ENCODE measurements at regions not wholly inside any gene's neighbourhood (a gene's known extent, or its start where the extent isn't known, plus 50 kb on each side); places are given as distances from the start of the nearest gene placed in this dataset.

DNA sequence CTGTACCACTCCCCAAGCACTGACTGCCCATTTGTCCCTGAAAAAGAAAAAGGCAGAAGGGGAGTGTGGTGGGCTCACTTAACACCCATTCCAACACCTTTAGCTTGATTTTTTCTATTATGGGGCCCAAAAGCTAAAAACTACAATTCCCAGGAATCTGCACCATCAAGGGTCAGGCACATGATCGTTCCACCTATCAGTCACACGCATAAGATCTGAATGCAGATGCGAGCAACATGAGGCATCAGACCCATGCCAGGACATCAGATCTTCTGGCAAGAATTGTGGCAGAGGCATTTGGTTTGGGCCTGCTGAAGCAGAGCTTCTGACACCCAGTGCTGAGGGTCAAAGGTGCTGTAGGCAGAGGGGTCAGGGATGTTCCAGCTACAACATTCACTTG is 595.9 kb downstream of the BCOR start:
- H3K79me2 ChIP-seq (ENCODE audit: control insufficient read depth, insufficient read depth, low read length, unreplicated experiment): no peaks in the 10 kb centered on the region
- H3K27ac ChIP-seq (ENCODE audit: low read depth, low read length): no peak overlapping the region
- H2AFZ ChIP-seq (ENCODE audit: low read length, unreplicated experiment): no peak overlapping the region
- H3K36me3 ChIP-seq (ENCODE audit: insufficient read depth, low read length): no peaks in the 10 kb centered on the region
- H3K4me3 ChIP-seq (ENCODE audit: low read depth, low read length): no peak overlapping the region
- H3K4me1 ChIP-seq (ENCODE audit: control insufficient read depth, insufficient read depth, low read length, unreplicated experiment): no peaks in the 10 kb centered on the region
- no peaks in the 10 kb centered on the region for H3K27me3 ChIP-seq (ENCODE audit: insufficient read depth, low read length)

DNA sequence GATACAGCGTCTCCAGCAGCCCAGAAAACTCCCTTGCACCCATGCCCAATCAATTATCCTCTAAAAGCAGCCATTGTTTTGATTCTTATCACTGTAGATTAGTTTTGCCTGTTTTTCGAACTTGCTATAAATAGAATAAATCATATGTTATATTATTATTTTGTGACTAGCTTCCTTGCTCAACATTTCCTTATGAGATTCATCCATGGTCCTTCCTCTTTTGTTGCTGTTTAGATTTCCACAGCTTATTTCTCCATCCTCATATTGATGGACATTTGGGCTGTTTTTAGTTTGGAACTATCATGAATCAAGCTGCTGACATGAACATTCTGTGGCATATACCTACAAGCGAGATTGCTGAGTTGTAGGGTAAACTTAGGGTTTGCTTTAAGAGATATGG is 595.3 kb downstream of the BCOR start:
- Histone ChIP-seq H3K4me1 (ENCODE audit: control insufficient read depth, insufficient read depth, low read length, unreplicated experiment) (no peaks in the 10 kb centered on the region), H3K27ac (ENCODE audit: low read depth, low read length) (no peak overlapping the region), H3K27me3 (ENCODE audit: insufficient read depth, low read length) (no peaks in the 10 kb centered on the region), H3K36me3 (ENCODE audit: insufficient read depth, low read length) (no peaks in the 10 kb centered on the region), H3K79me2 (ENCODE audit: control insufficient read depth, insufficient read depth, low read length, unreplicated experiment) (no peaks in the 10 kb centered on the region), H3K4me3 (ENCODE audit: low read depth, low read length) (no peak overlapping the region), H2AFZ (ENCODE audit: low read length, unreplicated experiment) (no peak overlapping the region)

DNA sequence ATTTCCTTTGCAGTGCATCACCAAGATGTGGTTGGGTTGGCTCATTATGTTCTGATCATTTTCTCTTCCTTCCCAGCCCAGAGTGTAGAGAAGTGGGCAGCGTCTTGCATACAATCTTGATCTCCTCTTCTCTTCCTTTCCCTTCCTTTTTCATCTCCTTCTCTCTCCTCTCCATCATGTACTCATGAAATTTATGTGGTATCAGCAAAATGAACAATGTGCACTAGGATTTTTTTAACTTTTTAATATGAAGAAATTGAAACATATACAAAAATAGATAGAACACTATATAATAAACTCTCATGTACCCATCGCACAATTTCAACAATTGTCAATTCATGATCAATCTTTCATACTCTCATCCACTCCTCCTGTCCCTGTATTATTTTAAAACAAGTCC is 593.5 kb downstream of the BCOR start:
- no peaks in the 10 kb centered on the region for H3K36me3 ChIP-seq (ENCODE audit: insufficient read depth, low read length)
- H3K4me1 ChIP-seq (ENCODE audit: control insufficient read depth, insufficient read depth, low read length, unreplicated experiment): no peaks in the 10 kb centered on the region
- H3K27ac ChIP-seq (ENCODE audit: low read depth, low read length): no peak overlapping the region
- H3K4me3 ChIP-seq (ENCODE audit: low read depth, low read length): no peak overlapping the region
- no peak overlapping the region for H2AFZ ChIP-seq (ENCODE audit: low read length, unreplicated experiment)
- H3K79me2 ChIP-seq (ENCODE audit: control insufficient read depth, insufficient read depth, low read length, unreplicated experiment): no peaks in the 10 kb centered on the region
- no peaks in the 10 kb centered on the region for H3K27me3 ChIP-seq (ENCODE audit: insufficient read depth, low read length)

DNA sequence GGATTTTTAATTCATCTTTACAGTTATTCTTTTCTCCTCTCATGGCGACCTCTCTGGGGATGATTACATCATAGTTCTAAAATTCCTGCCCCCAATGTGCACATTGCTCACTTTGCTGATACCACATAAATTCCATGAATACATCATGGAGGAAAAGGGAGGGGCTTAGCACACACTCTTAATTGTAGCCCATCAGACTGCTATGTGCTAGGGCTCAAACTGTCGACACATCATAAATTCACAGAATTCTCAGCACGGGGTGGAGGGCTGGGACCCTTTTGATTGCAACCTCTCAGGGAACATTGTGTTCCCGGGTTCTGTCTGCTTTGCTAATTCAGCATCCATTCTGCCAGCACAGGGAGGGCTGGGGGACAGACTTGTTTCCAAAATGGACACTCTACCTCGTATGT is 592.9 kb downstream of the BCOR start:
- Histone ChIP-seq H3K4me3 (ENCODE audit: low read depth, low read length) (no peak overlapping the region), H3K79me2 (ENCODE audit: control insufficient read depth, insufficient read depth, low read length, unreplicated experiment) (no peaks in the 10 kb centered on the region), H3K36me3 (ENCODE audit: insufficient read depth, low read length) (no peaks in the 10 kb centered on the region), H3K27ac (ENCODE audit: low read depth, low read length) (no peak overlapping the region), H2AFZ (ENCODE audit: low read length, unreplicated experiment) (no peak overlapping the region), H3K4me1 (ENCODE audit: control insufficient read depth, insufficient read depth, low read length, unreplicated experiment) (no peaks in the 10 kb centered on the region), H3K27me3 (ENCODE audit: insufficient read depth, low read length) (no peaks in the 10 kb centered on the region)

DNA sequence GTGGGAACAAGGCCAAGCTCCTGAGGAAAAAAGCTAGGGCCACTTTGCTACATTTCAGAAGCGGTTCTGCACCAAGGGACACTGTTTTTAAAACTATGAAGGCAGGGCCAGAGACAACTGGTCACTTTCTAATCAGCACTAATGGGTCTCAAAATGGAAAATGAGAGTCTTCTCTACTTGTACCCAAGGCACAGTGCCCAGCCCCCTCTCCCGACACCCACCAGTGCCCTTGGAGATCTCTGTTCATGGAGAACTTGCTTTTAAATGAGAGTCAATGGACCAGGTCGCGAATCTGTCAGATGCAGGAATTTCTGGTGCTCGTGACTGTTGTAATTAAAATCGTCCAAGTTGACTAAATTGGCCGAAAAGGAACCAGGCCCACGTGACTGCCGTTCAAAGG is 591.6 kb downstream of the BCOR start:
- no peak overlapping the region for H2AFZ ChIP-seq (ENCODE audit: low read length, unreplicated experiment)
- no peak overlapping the region for H3K27ac ChIP-seq (ENCODE audit: low read depth, low read length)
- no peaks in the 10 kb centered on the region for H3K27me3 ChIP-seq (ENCODE audit: insufficient read depth, low read length)
- H3K79me2 ChIP-seq (ENCODE audit: control insufficient read depth, insufficient read depth, low read length, unreplicated experiment): no peaks in the 10 kb centered on the region
- H3K36me3 ChIP-seq (ENCODE audit: insufficient read depth, low read length): no peaks in the 10 kb centered on the region
- no peak overlapping the region for H3K4me3 ChIP-seq (ENCODE audit: low read depth, low read length)
- no peaks in the 10 kb centered on the region for H3K4me1 ChIP-seq (ENCODE audit: control insufficient read depth, insufficient read depth, low read length, unreplicated experiment)

DNA sequence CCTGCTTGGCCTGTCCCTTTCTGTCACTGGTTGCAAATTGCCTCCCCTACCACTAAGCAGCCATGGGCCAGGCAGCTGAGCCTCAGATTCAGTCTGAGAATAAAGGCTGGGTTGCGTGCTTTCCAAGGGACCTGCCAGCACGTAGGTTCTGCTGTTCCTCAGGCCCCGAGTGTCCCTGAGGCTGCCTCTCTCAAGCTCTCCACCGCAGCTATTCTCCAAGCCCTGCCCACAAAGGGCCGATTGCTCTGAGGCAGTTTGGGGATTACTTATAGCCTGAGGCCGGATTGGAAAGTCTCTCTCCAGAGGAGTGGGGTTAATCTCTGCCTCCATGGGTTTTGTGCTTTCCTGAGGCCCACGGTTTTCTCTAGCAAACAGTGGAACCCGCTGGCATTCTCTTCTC is 590.7 kb downstream of the BCOR start:
- Histone ChIP-seq H2AFZ (ENCODE audit: low read length, unreplicated experiment) (no peak overlapping the region), H3K4me3 (ENCODE audit: low read depth, low read length) (no peak overlapping the region), H3K27ac (ENCODE audit: low read depth, low read length) (no peak overlapping the region), H3K36me3 (ENCODE audit: insufficient read depth, low read length) (no peaks in the 10 kb centered on the region), H3K27me3 (ENCODE audit: insufficient read depth, low read length) (no peaks in the 10 kb centered on the region), H3K79me2 (ENCODE audit: control insufficient read depth, insufficient read depth, low read length, unreplicated experiment) (no peaks in the 10 kb centered on the region), H3K4me1 (ENCODE audit: control insufficient read depth, insufficient read depth, low read length, unreplicated experiment) (no peaks in the 10 kb centered on the region)

DNA sequence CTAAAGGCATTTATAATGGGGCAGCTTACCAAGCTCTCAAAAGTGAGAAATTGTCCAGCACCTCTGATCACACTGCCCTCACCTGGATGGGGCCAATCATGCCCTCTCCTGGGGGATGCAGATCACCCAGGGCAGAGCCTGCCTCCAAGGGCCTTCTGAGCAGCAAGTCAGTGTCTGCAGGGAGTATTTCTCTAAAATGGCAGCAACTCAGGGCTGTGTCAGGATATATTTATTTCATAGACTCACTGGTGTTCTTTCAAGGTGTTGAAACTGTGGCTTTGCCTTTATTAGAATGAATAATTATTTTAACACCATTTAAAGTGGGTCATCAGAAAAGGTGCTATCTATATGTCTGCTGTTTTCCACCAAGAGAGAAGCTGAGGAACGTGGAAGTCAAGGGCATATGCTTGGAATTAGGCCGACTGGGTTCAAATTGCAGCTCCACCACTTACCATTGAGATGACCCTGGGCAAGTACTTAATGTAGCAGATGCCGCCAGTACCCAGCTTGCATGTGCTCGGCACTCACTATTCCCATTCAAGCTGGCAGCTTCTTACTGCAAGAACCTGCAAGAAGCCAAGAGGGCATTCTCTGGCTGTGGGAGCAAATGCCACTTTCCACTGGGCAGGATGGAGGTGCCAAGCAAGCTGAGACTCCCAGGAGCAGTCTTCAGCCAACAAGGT is 590.0 kb downstream of the BCOR start:
- no peak overlapping the region for H3K4me3 ChIP-seq (ENCODE audit: low read depth, low read length)
- H3K27me3 ChIP-seq (ENCODE audit: insufficient read depth, low read length): no peaks in the 10 kb centered on the region
- H2AFZ ChIP-seq (ENCODE audit: low read length, unreplicated experiment): no peak overlapping the region
- H3K36me3 ChIP-seq (ENCODE audit: insufficient read depth, low read length): no peaks in the 10 kb centered on the region
- H3K79me2 ChIP-seq (ENCODE audit: control insufficient read depth, insufficient read depth, low read length, unreplicated experiment): no peaks in the 10 kb centered on the region
- H3K4me1 ChIP-seq (ENCODE audit: control insufficient read depth, insufficient read depth, low read length, unreplicated experiment): no peaks in the 10 kb centered on the region
- no peak overlapping the region for H3K27ac ChIP-seq (ENCODE audit: low read depth, low read length)

DNA sequence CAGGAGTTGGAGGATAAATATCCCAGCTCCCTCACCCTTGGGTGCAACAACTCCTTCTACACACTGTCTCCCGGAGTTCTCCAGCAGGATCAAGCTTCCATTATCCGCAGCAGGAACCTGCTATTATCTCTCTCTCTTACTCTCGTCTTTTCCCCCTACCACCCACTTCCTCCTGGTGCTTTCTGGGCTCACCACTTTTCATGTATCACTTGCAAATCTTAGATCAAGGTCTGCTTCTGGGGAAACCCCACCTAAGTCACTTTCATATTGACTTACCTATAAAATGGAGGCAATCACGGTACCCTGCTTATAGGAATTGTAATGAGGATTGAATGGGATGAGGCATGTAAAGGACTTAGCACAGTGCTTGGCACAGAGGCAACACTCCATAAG is 589.5 kb downstream of the BCOR start:
- no peaks in the 10 kb centered on the region for H3K27me3 ChIP-seq (ENCODE audit: insufficient read depth, low read length)
- H3K36me3 ChIP-seq (ENCODE audit: insufficient read depth, low read length): no peaks in the 10 kb centered on the region
- H3K79me2 ChIP-seq (ENCODE audit: control insufficient read depth, insufficient read depth, low read length, unreplicated experiment): no peaks in the 10 kb centered on the region
- no peak overlapping the region for H3K27ac ChIP-seq (ENCODE audit: low read depth, low read length)
- no peak overlapping the region for H2AFZ ChIP-seq (ENCODE audit: low read length, unreplicated experiment)
- H3K4me1 ChIP-seq (ENCODE audit: control insufficient read depth, insufficient read depth, low read length, unreplicated experiment): no peaks in the 10 kb centered on the region
- no peak overlapping the region for H3K4me3 ChIP-seq (ENCODE audit: low read depth, low read length)

DNA sequence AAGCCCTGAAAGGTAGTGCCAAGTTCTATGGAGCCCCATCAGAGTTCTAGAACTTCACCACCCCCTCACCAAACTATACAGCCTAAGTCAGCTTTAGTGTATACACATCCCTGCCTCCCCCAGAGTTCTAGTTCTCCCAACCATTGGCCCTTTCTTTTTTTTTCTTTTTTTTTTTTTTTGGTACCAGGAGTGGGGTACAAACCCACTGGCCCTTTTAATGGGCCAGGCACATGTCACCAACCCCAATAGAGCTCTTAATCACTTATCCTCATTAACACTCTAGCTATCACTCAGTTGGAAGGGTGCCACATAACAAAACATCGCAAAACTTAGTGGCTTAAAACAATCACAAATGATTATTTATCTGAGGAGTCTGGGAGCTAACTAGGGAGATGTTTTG is 588.6 kb downstream of the BCOR start:
- Histone ChIP-seq H3K27ac (ENCODE audit: low read depth, low read length) (no peak overlapping the region), H3K4me1 (ENCODE audit: control insufficient read depth, insufficient read depth, low read length, unreplicated experiment) (no peaks in the 10 kb centered on the region), H2AFZ (ENCODE audit: low read length, unreplicated experiment) (no peak overlapping the region), H3K79me2 (ENCODE audit: control insufficient read depth, insufficient read depth, low read length, unreplicated experiment) (no peaks in the 10 kb centered on the region), H3K27me3 (ENCODE audit: insufficient read depth, low read length) (no peaks in the 10 kb centered on the region), H3K36me3 (ENCODE audit: insufficient read depth, low read length) (no peaks in the 10 kb centered on the region), H3K4me3 (ENCODE audit: low read depth, low read length) (no peak overlapping the region)

DNA sequence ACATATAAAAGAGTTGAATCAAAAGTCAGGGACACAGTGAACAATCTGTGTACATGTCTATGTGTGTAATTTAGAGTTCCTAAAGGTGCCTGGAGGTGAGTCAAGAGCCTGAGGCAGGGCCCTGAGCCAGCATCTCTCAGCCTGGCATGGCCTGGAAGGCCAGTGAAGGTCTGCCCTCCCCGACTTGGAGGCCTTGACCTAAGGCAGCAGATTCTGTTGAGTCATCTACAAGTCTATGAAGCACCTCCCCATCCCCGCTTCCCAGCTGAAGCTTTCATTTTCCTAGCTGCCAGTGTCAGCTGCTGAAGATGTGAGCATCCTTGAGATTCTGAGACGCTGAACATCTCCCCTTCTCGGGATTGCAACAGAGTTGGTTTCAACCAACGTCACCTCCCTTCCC is 583.9 kb downstream of the BCOR start:
- no peak overlapping the region for H2AFZ ChIP-seq (ENCODE audit: low read length, unreplicated experiment)
- H3K27me3 ChIP-seq (ENCODE audit: insufficient read depth, low read length): peaks cover 6% of the 10 kb centered on the region
- no peaks in the 10 kb centered on the region for H3K4me1 ChIP-seq (ENCODE audit: control insufficient read depth, insufficient read depth, low read length, unreplicated experiment)
- no peak overlapping the region for H3K4me3 ChIP-seq (ENCODE audit: low read depth, low read length)
- no peaks in the 10 kb centered on the region for H3K79me2 ChIP-seq (ENCODE audit: control insufficient read depth, insufficient read depth, low read length, unreplicated experiment)
- no peak overlapping the region for H3K27ac ChIP-seq (ENCODE audit: low read depth, low read length)
- no peaks in the 10 kb centered on the region for H3K36me3 ChIP-seq (ENCODE audit: insufficient read depth, low read length)

DNA sequence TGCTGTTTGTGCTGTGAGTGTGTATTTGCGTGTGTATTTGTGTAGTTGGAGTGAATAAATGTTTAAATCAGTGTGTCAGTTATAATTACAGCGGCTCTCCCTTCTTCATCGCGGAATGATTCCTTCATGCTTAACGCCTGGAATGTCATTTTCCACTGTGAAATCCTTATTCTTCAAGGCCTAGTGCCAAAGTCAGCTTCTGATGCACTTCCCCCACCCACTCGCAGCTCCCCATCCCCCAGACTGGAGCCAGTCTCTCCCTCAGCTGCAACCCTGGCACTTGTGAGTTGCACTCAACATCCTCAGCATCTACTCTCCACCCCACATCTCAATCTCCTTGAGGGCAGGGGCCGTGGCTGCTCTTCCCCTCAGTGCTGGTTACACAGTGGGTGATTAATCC is 583.0 kb downstream of the BCOR start:
- H3K4me1 ChIP-seq (ENCODE audit: control insufficient read depth, insufficient read depth, low read length, unreplicated experiment): no peaks in the 10 kb centered on the region
- H3K27me3 ChIP-seq (ENCODE audit: insufficient read depth, low read length): peaks cover 15% of the 10 kb centered on the region
- H3K79me2 ChIP-seq (ENCODE audit: control insufficient read depth, insufficient read depth, low read length, unreplicated experiment): no peaks in the 10 kb centered on the region
- no peak overlapping the region for H3K4me3 ChIP-seq (ENCODE audit: low read depth, low read length)
- H3K27ac ChIP-seq (ENCODE audit: low read depth, low read length): no peak overlapping the region
- no peaks in the 10 kb centered on the region for H3K36me3 ChIP-seq (ENCODE audit: insufficient read depth, low read length)
- H2AFZ ChIP-seq (ENCODE audit: low read length, unreplicated experiment): no peak overlapping the region
